Cardiac muscle cell (in vitro differentiated cells and primary cell): ENCODE measurements at regions not wholly inside any gene's neighbourhood (a gene's known extent, or its start where the extent isn't known, plus 50 kb on each side); places are given as distances from the start of the nearest gene placed in this dataset.

Experiments
- DNase-seq, 2 donors: peaks; one replicate each; pipeline versions ENCODE4 v3.0.0 to v3.0.0-alpha.2; 2010 to 2017; ENCODE audit warnings: low read depth in 1 of 2, low spot score in 1 of 2
- H3K27ac ChIP-seq: fragments of 200-600 bp; sonication (generic); 2 replicates; pipeline ENCODE4 v1.5.1; 2016
- H3K27me3 ChIP-seq: fragments of 200-600 bp; sonication (generic); 2 replicates; pipeline ENCODE4 v1.6.0; 2016; ENCODE audit warnings: control low read depth
- H3K36me3 ChIP-seq: fragments of 200-600 bp; sonication (generic); 2 replicates; pipeline ENCODE4 v1.5.1; 2016; ENCODE audit warnings: control low read depth
- H3K4me1 ChIP-seq: fragments of 200-600 bp; sonication (generic); 2 replicates; pipeline ENCODE4 v1.8.1; 2017; ENCODE audit warnings: low read depth, mild to moderate bottlenecking, mixed run types
- H3K4me3 ChIP-seq: fragments of 200-600 bp; sonication (generic); 2 replicates; pipeline ENCODE4 v1.5.1; 2016; ENCODE audit warnings: mild to moderate bottlenecking
- H3K9me3 ChIP-seq: fragments of 200-600 bp; sonication (generic); 2 replicates; pipeline ENCODE4 v1.5.1; 2017; ENCODE audit warnings: low read depth, mild to moderate bottlenecking, control low read depth
- TF ChIP-seq, protein P1 (sequence below): IDR thresholded peaks from 2 replicates; pipeline ENCODE4 v1.5.1; 2012; ENCODE audit warnings: low read depth, mild to moderate bottlenecking, low read length

DNA sequence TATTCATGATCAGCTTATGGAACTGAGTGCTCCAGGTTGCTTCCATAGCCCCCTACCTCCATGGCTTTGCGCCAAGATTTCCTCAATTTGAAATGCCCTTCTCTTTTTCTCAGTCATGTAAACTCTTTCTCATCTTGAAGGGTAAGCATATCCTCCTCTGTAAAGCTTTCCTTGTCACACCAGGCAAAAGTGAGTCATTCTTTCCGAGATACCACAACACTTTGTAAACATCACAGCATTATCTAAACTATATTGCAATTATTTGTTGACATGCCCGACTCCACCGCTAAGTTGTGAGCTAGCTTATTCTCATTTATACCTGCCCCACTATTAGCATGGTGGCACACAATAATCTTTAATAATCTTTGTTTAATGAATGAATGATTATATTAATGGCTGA lies 419.5 kb upstream of the CHST9 start:
- no peaks in the 10 kb centered on the region for H3K27me3 ChIP-seq
- TF ChIP-seq, protein P1, sequence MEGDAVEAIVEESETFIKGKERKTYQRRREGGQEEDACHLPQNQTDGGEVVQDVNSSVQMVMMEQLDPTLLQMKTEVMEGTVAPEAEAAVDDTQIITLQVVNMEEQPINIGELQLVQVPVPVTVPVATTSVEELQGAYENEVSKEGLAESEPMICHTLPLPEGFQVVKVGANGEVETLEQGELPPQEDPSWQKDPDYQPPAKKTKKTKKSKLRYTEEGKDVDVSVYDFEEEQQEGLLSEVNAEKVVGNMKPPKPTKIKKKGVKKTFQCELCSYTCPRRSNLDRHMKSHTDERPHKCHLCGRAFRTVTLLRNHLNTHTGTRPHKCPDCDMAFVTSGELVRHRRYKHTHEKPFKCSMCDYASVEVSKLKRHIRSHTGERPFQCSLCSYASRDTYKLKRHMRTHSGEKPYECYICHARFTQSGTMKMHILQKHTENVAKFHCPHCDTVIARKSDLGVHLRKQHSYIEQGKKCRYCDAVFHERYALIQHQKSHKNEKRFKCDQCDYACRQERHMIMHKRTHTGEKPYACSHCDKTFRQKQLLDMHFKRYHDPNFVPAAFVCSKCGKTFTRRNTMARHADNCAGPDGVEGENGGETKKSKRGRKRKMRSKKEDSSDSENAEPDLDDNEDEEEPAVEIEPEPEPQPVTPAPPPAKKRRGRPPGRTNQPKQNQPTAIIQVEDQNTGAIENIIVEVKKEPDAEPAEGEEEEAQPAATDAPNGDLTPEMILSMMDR = no peak
- H3K27ac ChIP-seq = no peak overlapping the region
- H3K9me3 ChIP-seq = no peaks in the 10 kb centered on the region
- DNase-seq = peak in 1 of 2 donors; percentile 75
- H3K4me3 ChIP-seq = no peak overlapping the region
- H3K4me1 ChIP-seq = peaks cover 7% of the 10 kb centered on the region
- H3K36me3 ChIP-seq = no peaks in the 10 kb centered on the region

DNA sequence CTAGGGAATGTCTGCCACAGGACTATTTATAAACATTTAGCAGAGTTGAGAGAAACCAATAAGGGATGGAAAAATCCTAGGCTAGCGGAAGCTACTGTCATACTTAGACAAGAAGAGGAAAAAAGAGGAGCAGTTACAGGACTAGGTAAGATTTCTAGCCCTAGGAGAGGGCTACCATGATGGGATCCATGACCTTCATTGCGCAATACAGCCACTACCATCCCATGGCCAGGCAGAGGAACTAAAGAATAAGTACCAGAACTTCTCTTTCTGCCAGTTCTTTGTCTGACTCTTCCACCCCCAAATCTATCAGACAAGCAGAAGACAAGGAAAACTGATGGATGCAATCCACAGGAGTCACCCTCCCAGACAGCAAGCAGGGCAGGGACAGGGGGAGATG lies 417.0 kb upstream of the CHST9 start:
- H3K9me3 ChIP-seq = no peaks in the 10 kb centered on the region
- TF ChIP-seq, protein P1 = no peak
- no peak for DNase-seq

DNA sequence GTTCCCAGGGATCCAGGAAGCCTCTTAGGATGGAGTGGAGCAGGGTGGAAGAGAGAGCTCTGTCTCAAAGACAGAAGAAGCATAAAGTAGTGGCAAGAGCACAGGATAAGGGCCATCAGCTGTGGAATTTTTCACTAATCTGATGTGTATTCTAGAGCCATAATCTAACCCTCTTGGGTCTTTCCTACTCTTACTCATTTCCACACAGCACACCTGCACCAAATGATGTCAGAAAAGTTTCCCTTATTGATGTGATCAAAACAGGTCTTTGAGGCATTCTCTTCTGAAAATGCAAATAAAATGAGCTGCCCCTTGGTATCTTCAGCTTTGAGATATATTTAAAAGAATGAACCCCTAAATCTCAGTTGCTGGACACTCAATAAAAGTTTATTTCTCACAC lies 415.1 kb upstream of the CHST9 start:
- Histone ChIP-seq H3K4me1 (peaks cover 7% of the 10 kb centered on the region), H3K4me3 (no peak overlapping the region), H3K9me3 (no peaks in the 10 kb centered on the region), H3K36me3 (no peaks in the 10 kb centered on the region), H3K27me3 (no peaks in the 10 kb centered on the region), H3K27ac (no peak overlapping the region)
- TF ChIP-seq, protein P1 = no peak
- no peak for DNase-seq

More for the DNA sequence above, 417.0 kb upstream of the CHST9 start:
- Histone ChIP-seq H3K4me3 (no peak overlapping the region), H3K27ac (no peak overlapping the region), H3K4me1 (peaks cover 7% of the 10 kb centered on the region), H3K36me3 (no peaks in the 10 kb centered on the region), H3K27me3 (no peaks in the 10 kb centered on the region)

DNA sequence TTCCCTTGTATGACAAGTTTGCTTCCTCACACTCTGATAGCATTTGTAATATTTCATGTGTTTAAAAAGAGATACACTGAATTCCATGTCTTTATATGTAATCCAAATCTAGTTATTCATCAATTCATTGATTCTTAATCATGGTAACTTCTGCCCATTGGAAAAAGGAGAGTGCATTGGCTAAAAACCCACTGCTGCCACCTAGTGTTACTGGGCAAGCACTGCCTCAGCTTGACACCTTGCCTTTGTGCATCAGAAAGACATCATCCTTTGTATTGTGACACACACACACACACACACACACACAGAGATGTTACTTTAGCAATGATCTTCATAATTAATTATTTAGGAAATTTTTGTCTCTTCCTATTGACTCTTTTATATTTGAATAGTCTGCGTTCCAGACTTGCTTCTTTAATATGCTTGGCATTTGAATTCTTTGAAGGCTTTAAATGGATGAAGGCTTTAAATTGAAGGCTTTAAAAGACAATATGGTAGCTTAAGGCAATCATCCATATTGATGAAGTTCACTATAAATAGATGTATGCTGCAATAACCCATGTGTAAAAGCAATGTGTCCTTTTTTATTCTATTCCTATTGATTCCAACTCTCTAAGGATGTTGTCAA lies 414.2 kb upstream of the CHST9 start:
- H3K27ac ChIP-seq = no peak overlapping the region
- no peak overlapping the region for H3K4me3 ChIP-seq
- peak; percentile 62 to 72 for DNase-seq
- TF ChIP-seq, protein P1 = peak; percentile 98
- no peaks in the 10 kb centered on the region for H3K27me3 ChIP-seq
- no peaks in the 10 kb centered on the region for H3K36me3 ChIP-seq
- H3K9me3 ChIP-seq = no peaks in the 10 kb centered on the region
- H3K4me1 ChIP-seq = peaks cover 4% of the 10 kb centered on the region

DNA sequence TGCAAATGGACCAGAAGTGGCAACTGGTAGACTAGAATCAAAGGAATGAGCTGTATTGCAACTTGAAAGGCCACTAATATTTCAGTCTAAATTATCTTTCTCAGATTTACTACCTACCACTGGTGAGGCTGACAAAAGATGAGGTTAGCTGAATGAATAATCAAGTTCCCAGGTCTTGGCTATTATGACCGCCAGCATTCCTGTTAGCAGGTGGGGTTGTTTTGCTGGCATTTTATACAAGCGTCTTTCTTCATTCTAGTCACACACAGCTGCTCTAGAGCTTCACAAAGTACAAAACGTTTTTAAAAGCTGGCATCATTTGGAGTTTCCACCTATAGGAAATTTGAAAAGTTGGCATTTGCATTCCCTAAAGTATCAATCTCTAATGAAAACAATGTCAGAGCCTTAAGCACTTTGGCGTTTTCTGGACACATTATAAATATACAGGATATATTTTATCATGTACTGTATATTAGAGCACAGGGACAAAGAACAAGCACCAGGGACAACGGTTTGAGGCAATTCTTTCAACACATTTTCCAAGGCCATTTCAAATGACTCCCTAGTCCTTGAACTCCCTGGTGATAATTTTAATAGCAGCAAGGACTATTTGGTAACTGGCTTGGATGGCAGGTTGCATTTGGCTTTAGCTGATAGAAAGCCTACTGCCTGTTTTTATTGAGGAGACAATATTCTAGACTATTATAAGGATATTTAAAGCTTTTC lies 410.2 kb upstream of the CHST9 start:
- H3K4me3 ChIP-seq = no peak overlapping the region
- no peaks in the 10 kb centered on the region for H3K27me3 ChIP-seq
- H3K4me1 ChIP-seq = peaks cover 4% of the 10 kb centered on the region
- no peaks in the 10 kb centered on the region for H3K9me3 ChIP-seq
- H3K36me3 ChIP-seq = no peaks in the 10 kb centered on the region
- no peak overlapping the region for H3K27ac ChIP-seq
- no peak for DNase-seq
- TF ChIP-seq, protein P1 = no peak
